ENCODE measurements at regions not wholly inside any gene's neighbourhood (a gene's known extent, or its start where the extent isn't known, plus 50 kb on each side); places are given as distances from the start of the nearest gene placed in this dataset.

GRCh38 chr6:141659582-141659981 lies 473.1 kb upstream of the GJE1 start:
- TF ChIP-seq CTCF (IDR thresholded peaks at IDR 0.05; ENCODE audit: poor library complexity): no peak
- TF ChIP-seq EZH2 (IDR thresholded peaks at IDR 0.05; ENCODE audit: borderline replicate concordance): no peak

Measured in hepatocyte (in vitro differentiated cells).